ENCODE measurements at regions not wholly inside any gene's neighbourhood (a gene's known extent, or its start where the extent isn't known, plus 50 kb on each side); places are given as distances from the start of the nearest gene placed in this dataset.
"Not testable (repeated sequence)": the region's sequence is repeated elsewhere in the genome, so short reads cannot be mapped to it uniquely, and the experiment has no call there.

DNA sequence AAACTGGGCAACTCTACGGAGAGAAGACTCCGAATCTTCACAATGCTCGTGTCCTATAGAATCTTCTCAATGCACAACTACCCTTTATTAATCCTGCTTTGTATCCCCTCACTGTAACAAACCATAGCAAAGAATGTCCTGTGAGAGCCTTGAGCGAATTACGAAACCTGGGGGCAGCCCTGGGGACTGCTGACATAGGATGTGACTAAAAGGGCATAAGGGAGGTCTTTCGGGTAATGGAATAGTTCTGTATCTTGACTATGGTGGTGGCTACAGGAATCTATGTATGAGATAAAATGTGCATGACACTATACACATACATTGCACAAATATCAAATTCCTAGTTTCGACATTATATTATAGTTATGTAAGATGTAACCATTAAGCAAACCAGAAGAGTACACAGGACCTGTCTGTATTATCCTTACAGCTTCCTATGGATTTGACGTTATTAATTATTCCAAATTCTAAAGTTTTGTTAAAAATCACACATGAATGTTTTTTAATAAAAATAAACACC lies 162.5 kb upstream of the KCTD7 start:
- TF ChIP-seq ZFX (IDR thresholded peaks at IDR 0.05), result no peak
- TF ChIP-seq, protein P1, sequence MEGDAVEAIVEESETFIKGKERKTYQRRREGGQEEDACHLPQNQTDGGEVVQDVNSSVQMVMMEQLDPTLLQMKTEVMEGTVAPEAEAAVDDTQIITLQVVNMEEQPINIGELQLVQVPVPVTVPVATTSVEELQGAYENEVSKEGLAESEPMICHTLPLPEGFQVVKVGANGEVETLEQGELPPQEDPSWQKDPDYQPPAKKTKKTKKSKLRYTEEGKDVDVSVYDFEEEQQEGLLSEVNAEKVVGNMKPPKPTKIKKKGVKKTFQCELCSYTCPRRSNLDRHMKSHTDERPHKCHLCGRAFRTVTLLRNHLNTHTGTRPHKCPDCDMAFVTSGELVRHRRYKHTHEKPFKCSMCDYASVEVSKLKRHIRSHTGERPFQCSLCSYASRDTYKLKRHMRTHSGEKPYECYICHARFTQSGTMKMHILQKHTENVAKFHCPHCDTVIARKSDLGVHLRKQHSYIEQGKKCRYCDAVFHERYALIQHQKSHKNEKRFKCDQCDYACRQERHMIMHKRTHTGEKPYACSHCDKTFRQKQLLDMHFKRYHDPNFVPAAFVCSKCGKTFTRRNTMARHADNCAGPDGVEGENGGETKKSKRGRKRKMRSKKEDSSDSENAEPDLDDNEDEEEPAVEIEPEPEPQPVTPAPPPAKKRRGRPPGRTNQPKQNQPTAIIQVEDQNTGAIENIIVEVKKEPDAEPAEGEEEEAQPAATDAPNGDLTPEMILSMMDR (conservative IDR thresholded peaks at IDR 0.05), result no peak
- H3K27ac ChIP-seq, result no peak overlapping the region

- H3K27ac ChIP-seq, result no peak overlapping the region
- TF ChIP-seq, protein P1 (conservative IDR thresholded peaks at IDR 0.05), result no peak
- no peak for TF ChIP-seq ZFX (IDR thresholded peaks at IDR 0.05)
Measured at GRCh38 chr7:66467887-66468286, 160.8 kb upstream of the KCTD7 start.

DNA sequence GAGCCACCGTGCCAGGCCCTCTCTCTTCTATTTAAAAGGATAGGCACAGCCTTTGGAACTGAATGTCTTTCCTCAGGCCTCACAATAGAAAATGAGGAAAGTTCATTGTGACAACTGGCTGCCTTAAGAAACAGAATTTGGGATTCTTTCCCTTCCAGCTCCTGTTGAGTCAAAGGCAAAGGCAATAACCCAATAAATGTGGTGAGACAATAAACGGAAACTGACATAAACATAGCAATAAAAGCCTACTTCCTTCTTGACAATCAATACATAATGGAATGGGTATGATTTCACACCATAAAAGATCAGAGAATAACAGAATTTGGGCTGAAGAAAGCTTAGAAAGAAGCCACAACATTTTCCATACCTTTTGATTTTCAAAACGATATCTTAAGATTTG lies 155.6 kb upstream of the KCTD7 start:
- not testable (repeated sequence) for H3K27ac ChIP-seq

DNA sequence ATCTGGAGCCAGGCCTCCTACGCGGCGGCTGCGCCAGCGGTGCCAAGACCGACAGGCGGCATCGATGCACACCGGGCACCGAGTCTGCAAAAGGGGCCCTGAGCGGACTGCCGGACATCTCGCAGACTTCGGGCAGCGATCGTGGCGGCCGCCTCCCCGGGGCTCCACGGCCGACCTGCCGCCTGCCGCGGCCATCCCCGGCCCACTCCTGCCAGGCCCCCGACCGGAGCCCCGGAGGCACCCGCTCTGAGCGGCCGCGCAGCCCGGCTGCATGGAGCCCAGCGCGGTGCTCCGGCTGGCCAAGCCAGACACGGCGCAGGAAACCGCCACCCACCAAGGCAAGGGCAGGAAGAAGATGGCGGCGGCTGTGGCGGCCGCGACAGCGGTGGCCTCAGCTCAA lies 154.2 kb upstream of the KCTD7 start:
- H3K27ac ChIP-seq, result no peak overlapping the region
- no peak for TF ChIP-seq ZFX (IDR thresholded peaks at IDR 0.05)
- TF ChIP-seq, protein P1 (conservative IDR thresholded peaks at IDR 0.05), result no peak

DNA sequence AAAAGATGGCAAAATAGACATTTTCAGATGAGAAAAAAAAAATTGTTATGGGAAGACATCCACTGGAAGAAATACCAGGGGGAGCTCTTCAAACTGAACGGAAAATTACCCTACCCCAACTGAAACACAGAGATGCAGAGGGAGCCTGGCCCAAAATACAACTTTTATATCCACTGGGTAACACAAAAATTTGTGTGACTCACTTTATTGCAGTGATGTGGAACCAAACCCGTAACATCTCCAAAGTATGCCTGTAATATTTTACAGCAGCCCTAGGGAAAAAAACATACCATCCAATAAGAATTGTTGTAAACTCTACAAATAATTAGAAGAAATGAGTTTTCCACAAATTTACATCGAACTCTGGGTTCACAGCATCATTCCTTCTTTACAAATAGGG lies 152.6 kb upstream of the KCTD7 start:
- H3K27ac ChIP-seq, result not testable (repeated sequence)

DNA sequence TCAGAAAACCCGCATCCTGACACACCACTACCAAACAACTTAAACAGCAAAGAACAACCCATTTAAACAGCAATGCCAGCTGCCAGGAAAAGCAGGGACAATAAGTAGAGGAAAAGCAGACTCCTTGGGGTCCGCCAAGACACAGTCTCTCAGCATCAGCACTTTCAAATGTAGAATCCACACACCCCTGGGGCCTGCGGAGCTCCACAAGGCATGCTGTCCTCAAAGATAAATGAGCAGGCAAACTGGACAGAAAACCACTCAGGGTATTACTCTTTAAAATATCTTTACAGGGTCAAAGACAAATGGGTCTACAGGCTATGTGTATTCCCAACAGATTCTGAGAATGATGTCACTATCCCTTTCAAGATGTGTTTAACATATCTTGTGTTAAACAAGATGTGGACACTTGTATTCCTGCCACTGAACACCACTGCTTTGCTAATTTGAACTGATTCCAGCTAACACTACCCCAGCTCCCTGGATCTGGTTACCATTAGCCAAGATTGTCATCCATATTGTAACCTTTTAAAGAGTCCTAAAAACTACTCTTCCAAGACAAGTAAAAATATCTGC lies 150.8 kb upstream of the KCTD7 start:
- not testable (repeated sequence) for H3K27ac ChIP-seq

GRCh38 chr7:66481229-66481628 lies 147.5 kb upstream of the KCTD7 start:
- H3K27ac ChIP-seq, result not testable (repeated sequence)

DNA sequence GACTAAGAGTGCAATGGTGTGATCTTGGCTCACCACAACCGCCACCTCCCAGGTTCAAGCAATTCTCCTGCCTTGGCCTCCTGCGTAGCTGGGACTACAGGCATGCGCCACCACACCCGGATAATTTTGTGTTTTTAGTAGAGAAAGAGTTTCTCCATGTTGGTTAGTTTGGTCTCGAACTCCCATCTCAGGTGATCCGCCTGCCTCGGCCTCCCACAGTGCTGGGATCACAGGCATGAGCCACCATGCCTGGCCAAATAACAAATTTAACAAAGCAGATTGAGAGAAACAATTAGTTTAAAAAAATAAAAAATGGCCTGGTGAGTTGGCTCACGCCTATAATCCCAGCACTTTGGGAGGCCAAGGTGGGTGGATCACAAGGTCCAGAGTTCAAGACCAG lies 139.6 kb upstream of the KCTD7 start:
- not testable (repeated sequence) for H3K27ac ChIP-seq

GRCh38 chr7:66489741-66490140 lies 138.9 kb upstream of the KCTD7 start:
- not testable (repeated sequence) for H3K27ac ChIP-seq

- not testable (repeated sequence) for H3K27ac ChIP-seq
Measured at GRCh38 chr7:66490979-66491378, 137.7 kb upstream of the KCTD7 start.

DNA sequence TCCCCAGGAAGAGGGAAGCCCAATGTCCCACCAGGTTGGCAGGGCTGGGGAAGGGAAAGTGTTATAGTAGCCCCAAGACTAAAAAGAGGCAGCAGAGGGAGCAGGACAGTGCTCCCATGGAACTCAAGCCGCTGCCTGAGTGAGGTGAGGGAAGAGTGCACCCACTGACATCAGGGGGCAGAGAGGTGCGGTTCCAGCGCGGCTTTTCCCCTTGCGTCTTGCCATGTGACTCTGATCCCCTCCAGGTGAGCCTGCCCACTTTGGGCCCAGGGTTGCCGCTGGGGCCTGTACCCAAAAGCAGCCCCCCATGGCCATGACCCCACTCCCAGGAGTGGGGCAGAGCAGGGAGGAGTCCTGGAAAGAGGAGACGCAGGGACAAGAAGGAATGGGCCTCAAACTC lies 136.3 kb upstream of the KCTD7 start:
- H3K27ac ChIP-seq, result peak overlapping the region; percentile 85

GRCh38 chr7:66493235-66494205 lies 135.2 kb upstream of the KCTD7 start:
- peak overlapping the region; percentile 85 for H3K27ac ChIP-seq
- TF ChIP-seq, protein P1 (conservative IDR thresholded peaks at IDR 0.05), result no peak; the same call in 1 of the 2 replicates
- TF ChIP-seq ZFX (IDR thresholded peaks at IDR 0.05), result peak; percentile 85; the same call in 1 of the 2 replicates

Data from C4-2B (cell line).